WTC11 (cell line): ENCODE measurements at regions not wholly inside any gene's neighbourhood (a gene's known extent, or its start where the extent isn't known, plus 50 kb on each side); places are given as distances from the start of the nearest gene placed in this dataset.

ENCODE experiments used
- CTCF ChIP-seq: fragments of 200-600 bp; IDR thresholded peaks from 2 replicates; pipeline ENCODE4 v1.8.0; 2022; ENCODE audit warnings: antibody characterized with exemption
- IRF1 ChIP-seq: sonication (generic); formaldehyde crosslinking; IDR thresholded peaks from 2 replicates; pipeline ENCODE4 v1.8.0; 2023; ENCODE audit warnings: missing genetic modification reagents

DNA sequence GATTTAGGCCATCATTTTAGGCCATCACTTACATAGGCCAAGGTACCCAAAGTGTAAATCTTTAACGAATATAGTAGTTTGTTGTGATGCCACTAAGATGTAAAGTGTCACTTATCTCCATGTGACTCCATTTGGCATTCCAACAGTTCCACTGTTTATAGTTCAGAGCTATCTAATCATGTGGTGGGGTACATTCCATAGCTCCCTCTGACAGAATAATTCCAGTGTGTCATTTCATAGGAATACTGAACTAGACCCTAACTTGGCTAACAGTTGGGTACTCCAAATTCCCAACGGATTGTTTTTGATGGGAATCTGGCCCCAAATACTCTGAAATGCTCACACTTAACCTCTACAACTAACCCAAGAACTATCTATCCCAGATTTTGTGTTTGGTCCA lies 76.7 kb upstream of the FST start:
- TF ChIP-seq CTCF (no peak), IRF1 (no peak)
